ENCODE measurements at regions not wholly inside any gene's neighbourhood (a gene's known extent, or its start where the extent isn't known, plus 50 kb on each side); places are given as distances from the start of the nearest gene placed in this dataset.
A peak's percentile ranks its signal among the peaks of the same experiment; 100 is the strongest.
"Not testable (repeated sequence)": the region's sequence is repeated elsewhere in the genome, so short reads cannot be mapped to it uniquely, and the experiment has no call there.

- intact Hi-C loops (cut with micrococcal nuclease; ENCODE audit: unreplicated experiment): no loop called here
- Mint-ChIP-seq H3K36me3 (ENCODE audit: insufficient read depth, unreplicated experiment) (no peaks in the 10 kb centered on the region), H3K4me3 (ENCODE audit: low read depth, unreplicated experiment) (no peak overlapping the region), H3K9me3 (ENCODE audit: low read depth, unreplicated experiment) (no peaks in the 10 kb centered on the region), H3K27ac (ENCODE audit: unreplicated experiment) (no peak overlapping the region), H3K4me1 (ENCODE audit: low read depth, unreplicated experiment) (no peaks in the 10 kb centered on the region), H3K27me3 (ENCODE audit: unreplicated experiment) (no peaks in the 10 kb centered on the region)
- CTCF ChIA-PET: no interaction called here
- DNase-seq: no peak
- no peak for TF ChIP-seq CTCF (IDR thresholded peaks at IDR 0.05; ENCODE audit: unreplicated experiment)
- BruUV-seq (replicated peaks): no TSS peak
Observed at GRCh38 chr6:9745476-9745875, 669.4 kb downstream of the TFAP2A start.

GRCh38 chr6:9744119-9744518 is 670.8 kb downstream of the TFAP2A start:
- TF ChIP-seq CTCF (IDR thresholded peaks at IDR 0.05; ENCODE audit: unreplicated experiment): no peak
- Mint-ChIP-seq H3K9me3 (ENCODE audit: low read depth, unreplicated experiment) (no peaks in the 10 kb centered on the region), H3K4me1 (ENCODE audit: low read depth, unreplicated experiment) (no peaks in the 10 kb centered on the region), H3K36me3 (ENCODE audit: insufficient read depth, unreplicated experiment) (no peaks in the 10 kb centered on the region), H3K4me3 (ENCODE audit: low read depth, unreplicated experiment) (no peak overlapping the region), H3K27me3 (ENCODE audit: unreplicated experiment) (no peaks in the 10 kb centered on the region), H3K27ac (ENCODE audit: unreplicated experiment) (no peak overlapping the region)
- no peak for DNase-seq
- BruUV-seq (replicated peaks): no TSS peak
- CTCF ChIA-PET: no interaction called here
- intact Hi-C loops (cut with micrococcal nuclease; ENCODE audit: unreplicated experiment): no loop called here

- TF ChIP-seq CTCF (IDR thresholded peaks at IDR 0.05; ENCODE audit: unreplicated experiment): no peak
- Mint-ChIP-seq H3K9me3 (ENCODE audit: low read depth, unreplicated experiment) (no peaks in the 10 kb centered on the region), H3K36me3 (ENCODE audit: insufficient read depth, unreplicated experiment) (no peaks in the 10 kb centered on the region), H3K4me3 (ENCODE audit: low read depth, unreplicated experiment) (no peak overlapping the region), H3K27me3 (ENCODE audit: unreplicated experiment) (no peaks in the 10 kb centered on the region), H3K27ac (ENCODE audit: unreplicated experiment) (no peak overlapping the region), H3K4me1 (ENCODE audit: low read depth, unreplicated experiment) (no peaks in the 10 kb centered on the region)
- CTCF ChIA-PET: no interaction called here
- intact Hi-C loops (cut with micrococcal nuclease; ENCODE audit: unreplicated experiment): no loop called here
- no peak for DNase-seq
- no TSS peak for BruUV-seq (replicated peaks)
Observed at GRCh38 chr6:9732056-9732455, 682.8 kb downstream of the TFAP2A start.

- BruUV-seq (replicated peaks); H3K27me3 Mint-ChIP-seq (ENCODE audit: unreplicated experiment); intact Hi-C loops (cut with micrococcal nuclease; ENCODE audit: unreplicated experiment); DNase-seq; H3K4me1 Mint-ChIP-seq (ENCODE audit: low read depth, unreplicated experiment); H3K4me3 Mint-ChIP-seq (ENCODE audit: low read depth, unreplicated experiment); H3K9me3 Mint-ChIP-seq (ENCODE audit: low read depth, unreplicated experiment); CTCF ChIA-PET; H3K36me3 Mint-ChIP-seq (ENCODE audit: insufficient read depth, unreplicated experiment): not testable (repeated sequence)
- peak overlapping the region; percentile 1 for H3K27ac Mint-ChIP-seq (ENCODE audit: unreplicated experiment)
Observed at GRCh38 chr6:9725776-9726175, 689.1 kb downstream of the TFAP2A start.

GRCh38 chr6:9717568-9717967 is 697.3 kb downstream of the TFAP2A start:
- intact Hi-C loops (cut with micrococcal nuclease; ENCODE audit: unreplicated experiment): no loop called here
- Mint-ChIP-seq H3K27ac (ENCODE audit: unreplicated experiment) (no peak overlapping the region), H3K4me1 (ENCODE audit: low read depth, unreplicated experiment) (no peaks in the 10 kb centered on the region), H3K27me3 (ENCODE audit: unreplicated experiment) (no peaks in the 10 kb centered on the region), H3K4me3 (ENCODE audit: low read depth, unreplicated experiment) (no peak overlapping the region), H3K36me3 (ENCODE audit: insufficient read depth, unreplicated experiment) (no peaks in the 10 kb centered on the region), H3K9me3 (ENCODE audit: low read depth, unreplicated experiment) (peaks cover 2% of the 10 kb centered on the region)
- BruUV-seq (replicated peaks): no TSS peak
- no peak for TF ChIP-seq CTCF (IDR thresholded peaks at IDR 0.05; ENCODE audit: unreplicated experiment)
- DNase-seq: no peak
- CTCF ChIA-PET: no interaction called here
